Loucy (cell line): ENCODE measurements at regions not wholly inside any gene's neighbourhood (a gene's known extent, or its start where the extent isn't known, plus 50 kb on each side); places are given as distances from the start of the nearest gene placed in this dataset.

ENCODE experiments used
- H2AFZ ChIP-seq: fragments of 200-600 bp; sonication (generic); 2 replicates; pipeline ENCODE4 v1.6.0; 2016; ENCODE audit warnings: antibody characterized with exemption, mild to moderate bottlenecking, low read length, moderate library complexity
- H3F3A ChIP-seq: fragments of 200-600 bp; 2 replicates; pipeline ENCODE4 v1.6.0; 2016; ENCODE audit warnings: antibody characterized with exemption, low read depth, mild to moderate bottlenecking
- H3K27me3 ChIP-seq: fragments of 200-600 bp; sonication (generic); 2 replicates; pipeline ENCODE4 v1.6.1; 2014; ENCODE audit warnings: low read length, mild to moderate bottlenecking; ENCODE audit not compliant: insufficient read depth, poor library complexity, severe bottlenecking
- H3K36me3 ChIP-seq: fragments of 200-600 bp; sonication (generic); 2 replicates; pipeline ENCODE4 v1.6.1; 2016; ENCODE audit warnings: low read length; ENCODE audit not compliant: insufficient read depth
- H3K4me1 ChIP-seq: fragments of 200-600 bp; sonication (generic); 2 replicates; pipeline ENCODE4 v1.5.1; 2014; ENCODE audit warnings: low read length, mild to moderate bottlenecking; ENCODE audit not compliant: insufficient read depth, poor library complexity, severe bottlenecking
- H3K4me2 ChIP-seq: fragments of 200-600 bp; sonication (generic); 2 replicates; pipeline ENCODE4 v1.6.0; 2014; ENCODE audit warnings: antibody characterized with exemption, low read length, low read depth, mild to moderate bottlenecking; ENCODE audit not compliant: poor library complexity, severe bottlenecking
- H3K4me3 ChIP-seq: fragments of 200-600 bp; sonication (generic); 2 replicates; pipeline ENCODE4 v1.5.1; 2014; ENCODE audit warnings: low read length, mild to moderate bottlenecking, mixed read lengths; ENCODE audit not compliant: poor library complexity, severe bottlenecking
- H3K79me2 ChIP-seq: fragments of 200-600 bp; sonication (generic); 2 replicates; pipeline ENCODE4 v1.6.1; 2014; ENCODE audit warnings: low read length; ENCODE audit not compliant: insufficient read depth
- H3K9ac ChIP-seq: fragments of 200-600 bp; sonication (generic); 2 replicates; pipeline ENCODE4 v1.6.0; 2014; ENCODE audit warnings: mild to moderate bottlenecking, low read depth, low read length, moderate library complexity; ENCODE audit not compliant: poor library complexity, severe bottlenecking
- H3K9me2 ChIP-seq: fragments of 200-600 bp; sonication (generic); replicated peaks from 2 replicates; pipeline ENCODE4 v1.6.1; 2016; ENCODE audit warnings: low read depth, low read length, mixed read lengths
- H3K9me3 ChIP-seq: fragments of 200-600 bp; sonication (generic); 2 replicates; pipeline ENCODE4 v1.6.1; 2014; ENCODE audit warnings: mild to moderate bottlenecking, antibody characterized with exemption, low read length, low read depth; ENCODE audit not compliant: insufficient read depth
- H4K20me1 ChIP-seq: fragments of 200-600 bp; sonication (generic); 2 replicates; pipeline ENCODE4 v1.6.0; 2014; ENCODE audit warnings: antibody characterized with exemption, low read length, mild to moderate bottlenecking; ENCODE audit not compliant: insufficient read depth, poor library complexity, severe bottlenecking
- CTCF ChIP-seq: fragments of 200-600 bp; sonication (generic); conservative IDR thresholded peaks from 2 replicates; pipeline ENCODE4 v1.5.1; 2014; ENCODE audit warnings: mild to moderate bottlenecking, antibody characterized with exemption, low read length
- EZH2phosphoT487 ChIP-seq: fragments of 200-600 bp; IDR thresholded peaks from 2 replicates; pipeline ENCODE4 v1.6.1; 2018; ENCODE audit warnings: antibody characterized with exemption, mild to moderate bottlenecking, moderate library complexity, borderline replicate concordance

DNA sequence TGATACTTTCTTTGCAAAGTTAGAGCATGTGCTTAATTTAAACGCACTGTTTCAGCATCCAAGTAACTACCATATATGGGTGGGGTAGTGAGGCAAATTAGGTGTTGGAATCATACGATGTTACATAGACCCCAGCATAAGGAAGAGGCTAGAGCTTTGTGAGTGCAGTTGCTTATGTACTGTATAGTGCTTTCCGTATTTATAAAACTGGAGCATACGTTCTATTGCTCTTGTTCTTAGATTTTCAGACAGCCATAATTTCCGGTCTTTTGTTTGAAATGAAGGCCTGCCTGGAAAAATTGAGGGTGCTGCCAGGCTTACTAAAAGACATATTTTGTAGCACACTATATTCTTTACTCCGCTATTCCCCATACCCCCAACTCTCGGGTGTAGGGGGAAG lies 335.7 kb downstream of the FOXG1 start:
- no peaks in the 10 kb centered on the region for H4K20me1 ChIP-seq
- H3K9me3 ChIP-seq = no peaks in the 10 kb centered on the region

DNA sequence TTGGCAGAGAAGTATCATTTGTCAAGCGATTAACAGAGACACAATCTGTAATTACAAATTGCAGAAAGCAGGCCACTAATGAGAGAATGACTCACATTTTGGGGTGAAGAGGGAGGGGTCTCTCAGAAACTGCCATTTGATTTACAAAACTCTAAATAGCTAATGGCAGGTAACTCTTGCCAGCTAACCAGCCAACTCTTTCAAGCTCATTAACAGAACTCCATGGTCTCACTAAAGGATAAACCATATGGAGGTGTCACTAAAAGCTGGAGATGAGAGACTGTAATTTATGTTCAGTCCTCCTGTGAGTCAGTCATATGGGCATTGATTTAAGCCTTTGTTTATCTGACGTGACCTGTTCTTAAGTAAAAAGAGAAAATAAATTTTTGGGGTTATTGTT lies 336.4 kb downstream of the FOXG1 start:
- no peak overlapping the region for H3K4me3 ChIP-seq
- H3K4me2 ChIP-seq = no peak overlapping the region
- no peaks in the 10 kb centered on the region for H3K9me3 ChIP-seq
- no peaks in the 10 kb centered on the region for H3K79me2 ChIP-seq
- H3K27me3 ChIP-seq = no peaks in the 10 kb centered on the region
- H3F3A ChIP-seq = no peaks in the 10 kb centered on the region
- no peaks in the 10 kb centered on the region for H3K36me3 ChIP-seq
- no peak overlapping the region for H3K9ac ChIP-seq
- no peaks in the 10 kb centered on the region for H4K20me1 ChIP-seq
- no peak overlapping the region for H2AFZ ChIP-seq
- TF ChIP-seq EZH2phosphoT487 (no peak), CTCF (no peak)
- H3K9me2 ChIP-seq = no peaks in the 10 kb centered on the region
- H3K4me1 ChIP-seq = no peaks in the 10 kb centered on the region

More for the DNA sequence above, 335.7 kb downstream of the FOXG1 start:
- H3K79me2 ChIP-seq = no peaks in the 10 kb centered on the region
- no peaks in the 10 kb centered on the region for H3K9me2 ChIP-seq
- H3K4me3 ChIP-seq = no peak overlapping the region
- no peaks in the 10 kb centered on the region for H3F3A ChIP-seq
- H3K4me1 ChIP-seq = no peaks in the 10 kb centered on the region
- H3K9ac ChIP-seq = no peak overlapping the region
- no peak overlapping the region for H3K4me2 ChIP-seq
- no peak for TF ChIP-seq CTCF
- no peak for TF ChIP-seq EZH2phosphoT487
- no peak overlapping the region for H2AFZ ChIP-seq
- H3K27me3 ChIP-seq = no peaks in the 10 kb centered on the region
- H3K36me3 ChIP-seq = no peaks in the 10 kb centered on the region

DNA sequence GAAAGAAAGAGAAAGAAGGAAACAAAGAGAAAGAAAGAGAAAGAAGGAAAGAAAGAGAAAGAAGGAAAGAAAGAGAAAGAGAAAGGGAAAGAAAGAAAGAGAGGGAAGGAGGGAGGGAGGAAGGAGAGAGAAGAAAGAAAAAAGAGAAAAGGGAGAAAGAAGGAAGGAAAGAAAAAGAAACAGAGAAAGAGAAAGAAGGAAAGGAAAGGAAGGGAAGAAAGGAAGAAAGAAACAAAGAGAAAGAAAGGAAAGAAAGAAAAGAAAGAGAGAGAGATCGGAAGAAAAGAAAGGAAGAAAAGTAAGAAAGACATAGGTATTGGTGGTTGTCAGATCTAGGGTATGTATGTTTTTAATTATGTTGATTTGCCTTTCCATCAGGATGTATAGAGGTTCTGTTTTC lies 342.3 kb downstream of the FOXG1 start:
- Histone ChIP-seq H3K79me2 (no peaks in the 10 kb centered on the region), H3K9me3 (no peaks in the 10 kb centered on the region), H2AFZ (no peak overlapping the region)

More for the DNA sequence above, 342.3 kb downstream of the FOXG1 start:
- Histone ChIP-seq H3K36me3 (no peaks in the 10 kb centered on the region), H3K27me3 (no peaks in the 10 kb centered on the region), H3K4me3 (no peak overlapping the region), H3K4me2 (no peak overlapping the region), H3K4me1 (no peaks in the 10 kb centered on the region), H3K9ac (no peak overlapping the region), H3F3A (no peaks in the 10 kb centered on the region), H3K9me2 (no peaks in the 10 kb centered on the region), H4K20me1 (no peaks in the 10 kb centered on the region)
- TF ChIP-seq CTCF (no peak), EZH2phosphoT487 (no peak)
